ENCODE measurements at regions not wholly inside any gene's neighbourhood (a gene's known extent, or its start where the extent isn't known, plus 50 kb on each side); places are given as distances from the start of the nearest gene placed in this dataset.

- TF ChIP-seq, protein P1, sequence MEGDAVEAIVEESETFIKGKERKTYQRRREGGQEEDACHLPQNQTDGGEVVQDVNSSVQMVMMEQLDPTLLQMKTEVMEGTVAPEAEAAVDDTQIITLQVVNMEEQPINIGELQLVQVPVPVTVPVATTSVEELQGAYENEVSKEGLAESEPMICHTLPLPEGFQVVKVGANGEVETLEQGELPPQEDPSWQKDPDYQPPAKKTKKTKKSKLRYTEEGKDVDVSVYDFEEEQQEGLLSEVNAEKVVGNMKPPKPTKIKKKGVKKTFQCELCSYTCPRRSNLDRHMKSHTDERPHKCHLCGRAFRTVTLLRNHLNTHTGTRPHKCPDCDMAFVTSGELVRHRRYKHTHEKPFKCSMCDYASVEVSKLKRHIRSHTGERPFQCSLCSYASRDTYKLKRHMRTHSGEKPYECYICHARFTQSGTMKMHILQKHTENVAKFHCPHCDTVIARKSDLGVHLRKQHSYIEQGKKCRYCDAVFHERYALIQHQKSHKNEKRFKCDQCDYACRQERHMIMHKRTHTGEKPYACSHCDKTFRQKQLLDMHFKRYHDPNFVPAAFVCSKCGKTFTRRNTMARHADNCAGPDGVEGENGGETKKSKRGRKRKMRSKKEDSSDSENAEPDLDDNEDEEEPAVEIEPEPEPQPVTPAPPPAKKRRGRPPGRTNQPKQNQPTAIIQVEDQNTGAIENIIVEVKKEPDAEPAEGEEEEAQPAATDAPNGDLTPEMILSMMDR (IDR thresholded peaks at IDR 0.05 in 8 of 11, conservative IDR thresholded peaks at IDR 0.05 in 3 of 11) = no peak
- TF ChIP-seq POLR2A (IDR thresholded peaks at IDR 0.05) (no peak), POLR2AphosphoS5 (IDR thresholded peaks at IDR 0.05) (no peak)
- Histone ChIP-seq H3K27me3 (replicated peaks in 1 of 7) (no peaks in the 10 kb centered on the region), H3K4me3 (no peak overlapping the region), H3K27ac (no peak overlapping the region), H3K4me1 (no peaks in the 10 kb centered on the region), H3K9me3 (no peaks in the 10 kb centered on the region), H3K36me3 (no peaks in the 10 kb centered on the region)
- intact Hi-C loops (cut with DNase I; ENCODE audit: low total_unique reads) = no loop called here
- 57 to 73% (median 70%) methylated on average over 2 of the region's 2 CpGs for WGBS, 5 donors
- no peak for DNase-seq
Observed at GRCh38 chr3:18264361-18264760, 160.8 kb downstream of the SATB1 start.

DNA sequence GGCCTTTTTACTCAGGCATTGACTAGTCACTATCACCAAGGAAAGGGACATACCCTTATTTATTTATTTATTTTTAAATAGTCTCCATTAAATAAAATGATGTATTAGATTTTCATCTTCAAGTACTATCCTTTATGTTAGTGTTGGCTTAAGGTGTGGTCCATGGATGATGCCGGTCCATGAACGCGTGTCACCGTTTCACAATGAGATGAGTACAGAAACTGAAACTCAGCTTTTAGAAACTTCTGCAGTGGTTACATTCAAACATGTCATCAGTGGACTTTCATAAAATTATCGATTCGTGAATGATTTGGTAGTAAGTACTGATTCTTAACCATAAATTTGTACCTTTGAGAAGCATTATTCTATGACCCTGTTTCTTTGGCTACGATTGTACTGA lies 166.6 kb downstream of the SATB1 start:
- TF ChIP-seq, protein P1 (IDR thresholded peaks at IDR 0.05 in 8 of 11, conservative IDR thresholded peaks at IDR 0.05 in 3 of 11) = no peak
- no peak for TF ChIP-seq POLR2A (IDR thresholded peaks at IDR 0.05)
- no peak for TF ChIP-seq POLR2AphosphoS5 (IDR thresholded peaks at IDR 0.05)
- DNase-seq = no peak

DNA sequence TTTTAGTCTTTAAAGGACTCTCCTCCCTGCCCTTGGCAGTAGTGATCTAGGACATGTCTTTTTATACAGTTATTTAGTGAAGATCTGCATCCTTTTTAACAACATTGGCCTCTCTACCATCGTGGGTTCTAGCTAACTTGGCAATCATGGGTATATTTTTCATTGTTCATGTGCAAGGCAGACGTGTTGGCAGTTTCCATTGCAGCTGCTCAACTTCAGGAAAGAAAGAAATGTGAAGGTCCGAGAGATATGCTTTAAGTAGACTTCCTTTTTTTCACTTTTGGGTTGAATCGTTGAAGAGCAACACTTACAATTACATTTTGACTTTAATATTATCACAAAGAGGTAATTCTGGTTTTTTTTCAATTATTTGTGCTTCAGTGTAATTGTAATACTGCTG lies 172.6 kb downstream of the SATB1 start:
- intact Hi-C loops (cut with DNase I; ENCODE audit: low total_unique reads) = no loop called here
- no peak for DNase-seq
- Histone ChIP-seq H3K4me1 (no peaks in the 10 kb centered on the region), H3K9me3 (no peaks in the 10 kb centered on the region), H3K4me3 (no peak overlapping the region), H3K36me3 (no peaks in the 10 kb centered on the region), H3K27me3 (replicated peaks in 1 of 7) (no peaks in the 10 kb centered on the region), H3K27ac (no peak overlapping the region)
- TF ChIP-seq POLR2A (IDR thresholded peaks at IDR 0.05) (no peak), POLR2AphosphoS5 (IDR thresholded peaks at IDR 0.05) (no peak)
- TF ChIP-seq, protein P1 (IDR thresholded peaks at IDR 0.05 in 8 of 11, conservative IDR thresholded peaks at IDR 0.05 in 3 of 11) = no peak
- 9 to 30% (median 21%) methylated on average over 4 of the region's 4 CpGs for WGBS, 5 donors

More for the DNA sequence above, 166.6 kb downstream of the SATB1 start:
- Histone ChIP-seq H3K4me1 (no peaks in the 10 kb centered on the region), H3K9me3 (no peaks in the 10 kb centered on the region), H3K27me3 (replicated peaks in 1 of 7) (no peaks in the 10 kb centered on the region), H3K27ac (no peak overlapping the region), H3K36me3 (no peaks in the 10 kb centered on the region), H3K4me3 (no peak overlapping the region)
- 82 to 90% (median 84%) methylated on average over 7 of the region's 7 CpGs for WGBS, 5 donors
- intact Hi-C loops (cut with DNase I; ENCODE audit: low total_unique reads) = no loop called here

DNA sequence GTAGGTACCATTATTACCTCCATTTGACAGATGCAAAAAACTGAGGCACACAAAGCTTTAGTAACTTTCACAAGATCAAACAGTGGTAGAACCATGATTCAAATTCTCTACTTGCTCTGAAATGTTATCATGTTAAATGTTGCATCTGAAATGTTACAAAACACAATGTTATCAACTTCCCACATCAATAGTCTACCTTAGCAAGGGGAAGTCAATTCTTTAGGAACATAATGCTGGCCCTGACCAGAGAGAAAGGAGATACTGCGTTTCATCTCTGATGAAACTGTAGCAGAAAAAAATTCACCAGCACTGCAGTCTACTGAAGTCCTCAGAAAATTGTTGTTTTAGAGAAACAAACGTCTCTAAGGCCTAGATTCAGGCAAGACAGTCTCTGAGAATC lies 174.1 kb downstream of the SATB1 start:
- no peak for DNase-seq
- H3K9me3 ChIP-seq = no peaks in the 10 kb centered on the region
- no peak overlapping the region for H3K4me3 ChIP-seq
- no peaks in the 10 kb centered on the region for H3K27me3 ChIP-seq (replicated peaks in 1 of 7)
- 31 to 55% (median 40%) methylated on average over 2 of the region's 2 CpGs for WGBS, 5 donors
- TF ChIP-seq POLR2A (IDR thresholded peaks at IDR 0.05) (no peak), POLR2AphosphoS5 (IDR thresholded peaks at IDR 0.05) (no peak)
- TF ChIP-seq, protein P1 (IDR thresholded peaks at IDR 0.05 in 8 of 11, conservative IDR thresholded peaks at IDR 0.05 in 3 of 11) = no peak
- H3K4me1 ChIP-seq = no peaks in the 10 kb centered on the region
- intact Hi-C loops (cut with DNase I; ENCODE audit: low total_unique reads) = no loop called here
- no peaks in the 10 kb centered on the region for H3K36me3 ChIP-seq
- no peak overlapping the region for H3K27ac ChIP-seq
